Body of pancreas (tissue), 4 donors: ENCODE measurements at regions not wholly inside any gene's neighbourhood (a gene's known extent, or its start where the extent isn't known, plus 50 kb on each side); places are given as distances from the start of the nearest gene placed in this dataset.
A peak's percentile ranks its signal among the peaks of the same experiment; 100 is the strongest.

Source experiments
- ATAC-seq: fragments of 150-250 bp; one replicate; pipeline ENCODE4 v1.9.1; 2016
- DNase-seq, 4 donors: peaks; one replicate each; pipeline ENCODE4 v3.0.0-alpha.2; 2019
- H3K27ac ChIP-seq, 4 donors: fragments of 200-600 bp; sonication (generic); 1 replicate in 3 of 4; 2 replicates in 1 of 4; pipeline versions ENCODE4 v1.5.1 to v1.6.1; 2016 to 2019; ENCODE audit warnings: mild to moderate bottlenecking in 1 of 4, mixed read lengths in 1 of 4, moderate library complexity in 1 of 4
- H3K27me3 ChIP-seq, 2 donors: fragments of 200-600 bp; sonication (generic); one replicate each; pipeline ENCODE4 v1.6.0; 2016; ENCODE audit warnings: mild to moderate bottlenecking in 1 of 2
- H3K36me3 ChIP-seq, 2 donors: fragments of 200-600 bp; sonication (generic); replicated peaks in 1 of 2; 2 replicates each; pipeline ENCODE4 v1.5.1; 2016; ENCODE audit warnings: low read depth in 2 of 2; ENCODE audit not compliant: insufficient read depth in 1 of 2
- H3K4me1 ChIP-seq: fragments of 200-600 bp; sonication (generic); one replicate; pipeline ENCODE4 v1.6.0; 2016
- H3K4me3 ChIP-seq, 2 donors: fragments of 200-600 bp; sonication (generic); 1 replicate in 1 of 2; 2 replicates in 1 of 2; pipeline ENCODE4 v1.5.1; 2016 to 2019
- H3K9me3 ChIP-seq, 3 donors: fragments of 200-600 bp; sonication (generic); 1 replicate in 2 of 3; 2 replicates in 1 of 3; pipeline ENCODE4 v1.5.1; 2016
- POLR2A ChIP-seq, 3 donors: fragments of 450-650 bp; IDR thresholded peaks; one replicate each; pipeline ENCODE4 v1.6.1; 2016; ENCODE audit warnings: antibody characterized with exemption in 3 of 3, mild to moderate bottlenecking in 2 of 3
- WGBS, 2 donors: methylation state at CpG; one replicate each; pipeline ENCODE4 v1.1.5; 2017; 5-methylcytosine and 5-hydroxymethylcytosine counted together
- intact Hi-C: fragments of 100-400 bp; cut with DNase I; formaldehyde crosslinking; loops from one replicate; pipeline ENCODE4 v1.15.1; 2023
- TF ChIP-seq, protein P1 (sequence below), 7 experiments: fragments of 450-650 bp in 4 of 7; fragments of 200-600 bp in 3 of 7; sonication (generic) in 3 of 7; IDR thresholded peaks; one replicate each; pipeline ENCODE4 v1.5.1; 2016 to 2019; ENCODE audit warnings: antibody characterized with exemption in 7 of 7

DNA sequence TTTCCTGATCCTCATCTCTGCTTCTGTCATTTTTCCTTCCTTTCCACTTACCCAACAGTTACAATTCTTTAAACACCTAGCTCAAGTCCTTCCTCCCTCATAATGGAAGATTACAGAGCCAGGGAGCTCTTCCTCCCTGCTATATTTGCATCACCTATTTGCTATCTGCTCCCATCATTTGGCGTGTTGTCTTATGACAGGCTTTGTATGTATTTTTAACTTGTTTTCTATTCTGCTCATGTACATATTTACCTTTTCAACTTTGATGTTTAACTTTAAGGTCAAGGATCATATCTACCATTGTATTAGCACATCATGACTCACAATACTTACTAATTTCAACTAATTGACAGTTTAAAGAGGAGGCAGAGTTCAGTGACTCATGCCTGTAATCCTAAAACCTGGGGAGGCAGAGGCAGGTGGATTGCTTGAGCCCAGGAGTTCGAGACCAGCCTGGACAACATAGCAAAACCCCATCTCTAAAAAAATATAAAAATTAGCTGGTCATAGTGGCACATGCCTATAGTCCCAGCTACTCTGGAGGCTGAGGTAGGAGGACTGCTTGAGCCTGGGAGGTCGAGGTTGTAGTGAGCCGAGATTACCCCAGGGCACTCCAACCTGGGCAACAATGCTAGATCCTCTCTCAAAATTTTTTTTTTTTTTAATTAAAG is 92.5 kb upstream of the FOXN2 start:
- intact Hi-C loops: no loop called here
- H3K36me3 ChIP-seq: no peaks in the 10 kb centered on the region
- no peak for DNase-seq
- H3K4me3 ChIP-seq: no peak overlapping the region
- H3K4me1 ChIP-seq: no peaks in the 10 kb centered on the region
- no peak for ATAC-seq
- H3K27ac ChIP-seq: no peak overlapping the region
- H3K9me3 ChIP-seq: no peaks in the 10 kb centered on the region
- no peak for TF ChIP-seq POLR2A (IDR thresholded peaks at IDR 0.05)
- H3K27me3 ChIP-seq: no peaks in the 10 kb centered on the region
- WGBS, 2 donors: 68 to 73% methylated on average over 4 of the region's 4 CpGs

DNA sequence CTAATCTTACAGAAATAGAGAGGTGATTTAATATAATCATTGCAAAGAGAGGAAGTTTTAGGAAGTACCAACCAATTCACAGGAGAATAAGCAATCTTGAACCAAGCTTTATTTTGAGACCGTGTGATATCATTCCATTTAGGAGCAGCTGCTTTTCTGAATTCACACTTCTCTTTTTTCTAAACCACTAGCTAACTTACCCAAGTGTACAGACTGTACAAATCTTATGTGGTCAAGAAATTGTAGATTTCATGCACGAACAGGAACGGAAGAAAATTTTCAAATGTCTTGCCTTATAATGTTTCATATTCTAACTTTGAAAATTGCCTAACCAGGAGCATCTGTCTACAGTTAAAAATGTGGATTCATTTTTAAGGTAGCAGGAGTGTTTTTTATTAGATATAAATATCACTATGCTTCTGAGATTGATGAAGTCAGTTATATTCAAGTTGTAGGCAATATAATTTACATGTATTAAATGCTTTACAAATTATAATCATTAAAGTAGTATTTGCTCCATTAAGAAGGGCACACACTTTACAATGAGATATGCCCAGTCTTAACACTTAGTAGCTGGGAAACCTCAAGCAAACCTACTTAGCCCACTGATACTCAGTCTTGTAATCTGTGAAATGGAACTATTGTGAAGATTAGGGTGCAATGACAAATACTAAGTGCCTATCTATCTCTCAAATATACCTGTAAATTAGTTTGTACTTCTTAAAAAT is 86.7 kb upstream of the FOXN2 start:
- DNase-seq: no peak
- TF ChIP-seq, protein P1, sequence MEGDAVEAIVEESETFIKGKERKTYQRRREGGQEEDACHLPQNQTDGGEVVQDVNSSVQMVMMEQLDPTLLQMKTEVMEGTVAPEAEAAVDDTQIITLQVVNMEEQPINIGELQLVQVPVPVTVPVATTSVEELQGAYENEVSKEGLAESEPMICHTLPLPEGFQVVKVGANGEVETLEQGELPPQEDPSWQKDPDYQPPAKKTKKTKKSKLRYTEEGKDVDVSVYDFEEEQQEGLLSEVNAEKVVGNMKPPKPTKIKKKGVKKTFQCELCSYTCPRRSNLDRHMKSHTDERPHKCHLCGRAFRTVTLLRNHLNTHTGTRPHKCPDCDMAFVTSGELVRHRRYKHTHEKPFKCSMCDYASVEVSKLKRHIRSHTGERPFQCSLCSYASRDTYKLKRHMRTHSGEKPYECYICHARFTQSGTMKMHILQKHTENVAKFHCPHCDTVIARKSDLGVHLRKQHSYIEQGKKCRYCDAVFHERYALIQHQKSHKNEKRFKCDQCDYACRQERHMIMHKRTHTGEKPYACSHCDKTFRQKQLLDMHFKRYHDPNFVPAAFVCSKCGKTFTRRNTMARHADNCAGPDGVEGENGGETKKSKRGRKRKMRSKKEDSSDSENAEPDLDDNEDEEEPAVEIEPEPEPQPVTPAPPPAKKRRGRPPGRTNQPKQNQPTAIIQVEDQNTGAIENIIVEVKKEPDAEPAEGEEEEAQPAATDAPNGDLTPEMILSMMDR (IDR thresholded peaks at IDR 0.05): no peak
- TF ChIP-seq POLR2A (IDR thresholded peaks at IDR 0.05): no peak
- H3K4me1 ChIP-seq: no peaks in the 10 kb centered on the region
- no peaks in the 10 kb centered on the region for H3K36me3 ChIP-seq
- intact Hi-C loops: no loop called here
- whole genome bisulfite sequencing, 2 donors: 57 to 74% methylated on average over 3 of the region's 3 CpGs
- no peak for ATAC-seq
- H3K4me3 ChIP-seq: no peak overlapping the region
- H3K27me3 ChIP-seq: no peaks in the 10 kb centered on the region
- peak overlapping the region in 1 of 4 donors; percentile 53 for H3K27ac ChIP-seq
- no peaks in the 10 kb centered on the region for H3K9me3 ChIP-seq

DNA sequence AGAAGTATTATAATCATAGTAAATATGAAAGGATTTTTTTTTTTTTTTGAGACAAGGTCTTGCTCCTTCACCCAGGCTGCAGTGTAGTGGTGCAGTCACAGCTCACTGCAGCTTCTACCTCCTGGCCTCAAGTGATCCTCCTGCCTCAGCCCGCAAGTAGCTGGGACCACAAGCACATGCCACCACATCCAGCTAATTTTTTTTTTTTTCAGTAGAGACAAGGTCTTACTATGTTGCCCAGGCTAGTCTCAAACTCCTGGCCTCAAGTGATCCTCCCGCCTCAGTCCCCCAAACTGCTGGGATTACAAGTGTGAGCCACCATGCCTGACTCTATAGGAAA is 86.2 kb upstream of the FOXN2 start:
- H3K27ac ChIP-seq: peak overlapping the region in 1 of 4 donors; percentile 10
- no peaks in the 10 kb centered on the region for H3K27me3 ChIP-seq
- 83 to 89% methylated on average over 2 of the region's 2 CpGs for WGBS, 2 donors
- H3K36me3 ChIP-seq: no peaks in the 10 kb centered on the region
- intact Hi-C loops: no loop called here
- ATAC-seq (no peak), DNase-seq (no peak)
- H3K4me3 ChIP-seq: no peak overlapping the region
- no peaks in the 10 kb centered on the region for H3K4me1 ChIP-seq
- H3K9me3 ChIP-seq: no peaks in the 10 kb centered on the region
- TF ChIP-seq, protein P1 (IDR thresholded peaks at IDR 0.05): no peak
- TF ChIP-seq POLR2A (IDR thresholded peaks at IDR 0.05): no peak

DNA sequence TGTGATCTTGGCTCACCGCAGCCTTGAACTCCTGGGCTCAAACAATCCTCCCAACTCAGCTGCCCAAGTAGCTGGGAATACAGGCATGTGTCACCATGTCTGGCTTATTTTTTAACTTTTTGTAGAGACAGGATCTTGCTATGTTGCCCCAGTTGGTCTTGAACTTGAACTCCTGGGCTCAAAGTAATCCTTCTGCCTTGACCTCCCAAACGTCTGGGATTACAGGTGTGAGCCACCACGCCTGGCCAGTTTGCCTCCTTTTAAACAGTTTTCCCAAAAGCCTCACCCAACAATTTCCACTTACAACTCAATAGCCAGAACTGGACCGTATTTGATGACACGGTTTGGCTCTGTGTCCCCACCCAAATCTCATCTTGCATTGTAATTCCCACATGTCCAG is 85.4 kb upstream of the FOXN2 start:
- no peaks in the 10 kb centered on the region for H3K36me3 ChIP-seq
- H3K9me3 ChIP-seq: no peaks in the 10 kb centered on the region
- TF ChIP-seq, protein P1 (IDR thresholded peaks at IDR 0.05): no peak
- no peak for TF ChIP-seq POLR2A (IDR thresholded peaks at IDR 0.05)
- ATAC-seq (no peak), DNase-seq (no peak)
- intact Hi-C loops: no loop called here
- H3K4me3 ChIP-seq: no peak overlapping the region
- no peaks in the 10 kb centered on the region for H3K27me3 ChIP-seq
- 77 to 87% methylated on average over 5 of the region's 5 CpGs for WGBS, 2 donors
- no peaks in the 10 kb centered on the region for H3K4me1 ChIP-seq
- H3K27ac ChIP-seq: no peak overlapping the region

DNA sequence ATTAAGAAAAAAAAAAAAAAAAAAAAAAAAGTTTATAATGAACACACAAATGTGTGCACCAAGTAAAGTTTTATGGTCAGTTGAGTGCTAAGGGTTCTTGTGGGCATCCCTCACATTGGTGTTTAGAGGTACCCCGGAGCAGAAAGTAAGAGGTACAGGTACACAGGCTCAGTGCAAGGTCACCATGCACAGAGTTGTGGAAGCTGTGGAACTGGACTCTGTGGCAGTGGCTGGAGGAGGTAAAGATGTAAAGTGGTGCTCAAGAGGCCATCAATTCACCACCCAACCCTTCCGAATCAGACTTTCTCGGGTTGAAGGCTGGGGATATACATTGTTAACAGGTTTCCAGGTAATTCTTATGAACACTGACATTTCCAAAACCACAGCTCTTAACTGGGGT is 83.6 kb upstream of the FOXN2 start:
- H3K27ac ChIP-seq: no peak overlapping the region
- DNase-seq: no peak
- no peaks in the 10 kb centered on the region for H3K27me3 ChIP-seq
- WGBS, 2 donors: 83 to 91% methylated on average over 3 of the region's 3 CpGs
- H3K4me1 ChIP-seq: no peaks in the 10 kb centered on the region
- H3K4me3 ChIP-seq: no peak overlapping the region
- H3K36me3 ChIP-seq: no peaks in the 10 kb centered on the region
- intact Hi-C loops: no loop called here
- TF ChIP-seq, protein P1 (IDR thresholded peaks at IDR 0.05): no peak
- TF ChIP-seq POLR2A (IDR thresholded peaks at IDR 0.05): no peak
- ATAC-seq: no peak
- H3K9me3 ChIP-seq: no peaks in the 10 kb centered on the region
